ENCODE measurements at regions not wholly inside any gene's neighbourhood (a gene's known extent, or its start where the extent isn't known, plus 50 kb on each side); places are given as distances from the start of the nearest gene placed in this dataset.

DNA sequence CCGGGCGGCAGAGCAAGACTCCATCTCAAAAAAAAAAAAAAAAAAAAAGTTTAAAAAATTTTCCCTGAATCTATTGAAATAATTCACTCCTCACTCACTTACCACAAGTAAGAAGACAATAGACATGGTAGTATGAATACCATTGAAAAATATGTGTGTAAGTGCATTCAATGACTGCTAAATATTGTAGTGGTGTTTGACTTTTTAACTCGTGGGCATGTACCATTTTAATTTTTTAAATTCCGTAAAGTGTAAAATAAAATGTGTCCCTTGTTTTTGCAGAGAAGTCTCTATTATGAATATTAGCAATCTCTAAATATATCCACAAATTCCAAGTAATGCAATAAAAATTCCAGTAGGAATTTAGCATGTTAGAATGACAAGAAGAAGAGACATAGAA lies 134.1 kb downstream of the COPS8 start:
- ATAC-seq (ENCODE audit: low read depth in 2 of 2), result no peak
- peaks cover 0 to 7% (median 0%) of the 10 kb centered on the region in 7 donors for H3K9me3 Mint-ChIP-seq
- peaks cover 0 to 4% (median 0%) of the 10 kb centered on the region in 3 donors for H3K4me1 Mint-ChIP-seq
- no peaks in the 10 kb centered on the region for H3K36me3 Mint-ChIP-seq
- H3K27me3 Mint-ChIP-seq, result peaks cover 5 to 11% (median 7%) of the 10 kb centered on the region in 3 donors
- no peak overlapping the region for H3K27ac Mint-ChIP-seq
- DNase-seq, result no peak
- no peak overlapping the region for H3K4me3 Mint-ChIP-seq

DNA sequence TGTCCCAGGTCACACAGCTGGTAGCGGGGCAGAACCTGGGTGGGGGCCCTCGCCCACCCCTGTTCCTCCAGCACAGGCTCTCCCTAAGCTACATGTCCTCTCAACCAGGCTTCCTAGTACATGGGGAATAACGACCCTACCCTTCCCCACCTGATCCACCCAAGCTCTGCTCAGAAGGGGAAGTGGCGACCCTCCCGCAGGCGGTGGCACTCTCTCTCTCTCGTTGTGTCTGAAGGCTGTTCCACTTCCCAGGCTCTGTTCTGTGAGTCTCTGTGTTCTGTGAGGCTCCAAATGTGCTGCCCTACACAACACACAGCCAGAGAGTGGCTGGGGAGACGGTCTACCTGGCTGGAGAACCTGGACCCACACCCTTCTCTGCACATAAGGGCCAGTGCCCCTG lies 135.8 kb downstream of the COPS8 start:
- peaks cover 0 to 7% (median 0%) of the 10 kb centered on the region in 7 donors for H3K9me3 Mint-ChIP-seq
- H3K36me3 Mint-ChIP-seq, result no peaks in the 10 kb centered on the region
- H3K4me1 Mint-ChIP-seq, result peaks cover 0 to 4% (median 0%) of the 10 kb centered on the region in 3 donors
- H3K27me3 Mint-ChIP-seq, result peaks cover 5 to 11% (median 7%) of the 10 kb centered on the region in 3 donors
- ATAC-seq (ENCODE audit: low read depth in 2 of 2), result no peak
- no peak for DNase-seq
- H3K27ac Mint-ChIP-seq, result peak overlapping the region in 1 of 6 donors; percentile 43
- H3K4me3 Mint-ChIP-seq, result no peak overlapping the region

GRCh38 chr2:237222178-237222577 lies 136.5 kb downstream of the COPS8 start:
- DNase-seq (no peak), ATAC-seq (ENCODE audit: low read depth in 2 of 2) (no peak)
- Mint-ChIP-seq H3K4me1 (peaks cover 0 to 4% (median 0%) of the 10 kb centered on the region in 3 donors), H3K9me3 (peaks cover 0 to 5% (median 0%) of the 10 kb centered on the region in 7 donors), H3K4me3 (no peak overlapping the region), H3K36me3 (no peaks in the 10 kb centered on the region), H3K27ac (no peak overlapping the region), H3K27me3 (peaks cover 5 to 11% (median 7%) of the 10 kb centered on the region in 3 donors)

DNA sequence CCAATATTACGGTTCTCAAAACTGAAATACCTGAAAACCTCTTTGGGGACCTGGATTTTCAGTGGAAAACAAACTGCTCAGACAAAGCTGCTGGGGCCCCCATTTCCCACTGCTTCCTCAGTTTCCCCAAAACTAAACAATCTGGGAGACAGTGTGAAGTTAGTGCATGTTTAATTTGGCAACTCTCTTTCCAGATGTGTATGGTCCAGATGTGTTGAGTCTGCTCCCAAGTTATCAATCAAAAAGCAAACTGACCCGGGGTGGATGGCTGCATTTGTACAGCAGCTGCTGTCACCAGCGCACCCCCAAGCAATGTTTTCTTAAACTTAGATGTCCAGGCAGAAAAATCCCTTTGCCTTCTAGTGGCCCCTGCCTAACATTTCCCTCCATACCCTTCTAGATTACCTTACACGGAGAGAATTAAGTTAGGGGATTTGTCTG lies 136.9 kb downstream of the COPS8 start:
- Mint-ChIP-seq H3K4me1 (peaks cover 0 to 4% (median 0%) of the 10 kb centered on the region in 3 donors), H3K9me3 (peaks cover 0 to under 1% (median 0%) of the 10 kb centered on the region in 7 donors), H3K4me3 (no peak overlapping the region), H3K27ac (no peak overlapping the region), H3K36me3 (no peaks in the 10 kb centered on the region), H3K27me3 (peaks cover 5 to 11% (median 7%) of the 10 kb centered on the region in 3 donors)
- DNase-seq (no peak), ATAC-seq (ENCODE audit: low read depth in 2 of 2) (no peak)

GRCh38 chr2:237223201-237223861 lies 137.6 kb downstream of the COPS8 start:
- Mint-ChIP-seq H3K27ac (no peak overlapping the region), H3K9me3 (peaks cover 0 to 4% (median 0%) of the 10 kb centered on the region in 7 donors), H3K36me3 (no peaks in the 10 kb centered on the region), H3K4me1 (peaks cover 0 to 4% (median 0%) of the 10 kb centered on the region in 3 donors), H3K4me3 (no peak overlapping the region), H3K27me3 (peaks cover 11 to 12% (median 11%) of the 10 kb centered on the region in 3 donors)
- ATAC-seq (ENCODE audit: low read depth in 2 of 2) (no peak), DNase-seq (no peak)

DNA sequence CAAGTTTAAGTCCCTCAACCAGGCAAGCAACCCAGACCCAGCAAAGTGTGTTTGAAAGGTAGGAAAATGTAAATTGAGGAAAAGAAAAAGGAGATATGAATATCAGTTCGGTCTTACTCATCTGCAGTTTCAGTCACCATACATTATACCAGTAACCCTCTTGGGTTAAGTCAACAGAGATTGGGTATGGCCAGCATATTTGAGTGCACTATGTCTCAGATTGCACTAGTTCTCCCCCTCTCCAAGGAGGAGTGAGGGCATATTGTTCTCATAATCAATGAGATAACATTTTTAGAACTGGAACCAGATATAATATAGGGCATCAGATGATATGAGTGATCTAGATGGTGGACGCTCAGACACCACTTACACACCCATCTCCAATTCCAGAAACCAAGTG lies 141.5 kb downstream of the COPS8 start:
- Mint-ChIP-seq H3K4me3 (no peak overlapping the region), H3K9me3 (peaks cover 0 to 7% (median 0%) of the 10 kb centered on the region in 7 donors)
- DNase-seq, result no peak

DNA sequence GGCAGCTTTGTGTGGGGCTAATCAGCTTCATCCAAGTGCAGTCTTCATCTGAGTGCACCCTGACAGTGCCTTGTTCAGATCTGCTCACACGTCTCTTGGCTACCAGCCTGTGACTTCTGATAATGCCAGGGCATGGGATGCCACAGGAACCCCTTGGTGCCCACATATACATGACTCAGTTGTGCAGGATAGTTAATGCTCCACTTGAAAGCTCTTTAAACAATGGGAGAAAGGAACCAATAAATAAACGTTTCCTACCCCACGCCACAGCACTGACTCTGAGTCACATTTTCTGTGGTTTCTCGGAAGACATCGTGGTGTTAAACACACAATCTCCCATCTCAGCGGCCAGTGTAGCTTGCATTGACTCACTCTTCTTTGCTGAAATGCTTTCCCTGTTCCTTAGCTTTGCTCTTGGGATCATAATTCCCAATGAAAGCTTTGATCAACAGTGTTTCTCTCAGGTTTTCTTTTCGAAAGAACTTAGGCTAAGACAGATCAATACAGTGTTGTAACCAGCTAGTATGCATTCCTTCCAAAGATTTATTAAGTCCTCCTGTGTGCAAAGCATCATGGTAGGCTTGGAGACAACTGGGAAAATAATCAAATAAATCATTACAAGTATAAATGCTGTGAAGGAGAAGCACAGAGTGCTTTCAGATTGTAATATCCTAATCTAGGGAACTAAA lies 142.0 kb downstream of the COPS8 start:
- Mint-ChIP-seq H3K27me3 (peaks cover 12 to 32% (median 13%) of the 10 kb centered on the region in 3 donors), H3K36me3 (no peaks in the 10 kb centered on the region), H3K9me3 (peaks cover 0 to 10% (median 0%) of the 10 kb centered on the region in 7 donors), H3K4me1 (no peaks in the 10 kb centered on the region), H3K4me3 (no peak overlapping the region), H3K27ac (no peak overlapping the region)
- DNase-seq (no peak), ATAC-seq (ENCODE audit: low read depth in 2 of 2) (no peak)

More for the DNA sequence above, 141.5 kb downstream of the COPS8 start:
- Mint-ChIP-seq H3K27ac (no peak overlapping the region), H3K4me1 (no peaks in the 10 kb centered on the region), H3K27me3 (peaks cover 9 to 26% (median 13%) of the 10 kb centered on the region in 3 donors), H3K36me3 (no peaks in the 10 kb centered on the region)
- no peak for ATAC-seq (ENCODE audit: low read depth in 2 of 2)

GRCh38 chr2:237228281-237228625 lies 142.6 kb downstream of the COPS8 start:
- Mint-ChIP-seq H3K27ac (no peak overlapping the region), H3K4me1 (no peaks in the 10 kb centered on the region), H3K27me3 (peaks cover 12 to 36% (median 13%) of the 10 kb centered on the region in 3 donors), H3K4me3 (no peak overlapping the region), H3K9me3 (peaks cover 0 to 10% (median 0%) of the 10 kb centered on the region in 7 donors), H3K36me3 (no peaks in the 10 kb centered on the region)
- DNase-seq, result no peak
- no peak for ATAC-seq (ENCODE audit: low read depth in 2 of 2)

GRCh38 chr2:237229905-237230304 lies 144.2 kb downstream of the COPS8 start:
- Mint-ChIP-seq H3K4me3 (no peak overlapping the region), H3K27ac (no peak overlapping the region), H3K4me1 (no peaks in the 10 kb centered on the region), H3K27me3 (peaks cover 9 to 43% (median 12%) of the 10 kb centered on the region in 3 donors), H3K36me3 (no peaks in the 10 kb centered on the region), H3K9me3 (peaks cover 0 to 10% (median 0%) of the 10 kb centered on the region in 7 donors)
- no peak for ATAC-seq (ENCODE audit: low read depth in 2 of 2)
- DNase-seq, result no peak

DNA sequence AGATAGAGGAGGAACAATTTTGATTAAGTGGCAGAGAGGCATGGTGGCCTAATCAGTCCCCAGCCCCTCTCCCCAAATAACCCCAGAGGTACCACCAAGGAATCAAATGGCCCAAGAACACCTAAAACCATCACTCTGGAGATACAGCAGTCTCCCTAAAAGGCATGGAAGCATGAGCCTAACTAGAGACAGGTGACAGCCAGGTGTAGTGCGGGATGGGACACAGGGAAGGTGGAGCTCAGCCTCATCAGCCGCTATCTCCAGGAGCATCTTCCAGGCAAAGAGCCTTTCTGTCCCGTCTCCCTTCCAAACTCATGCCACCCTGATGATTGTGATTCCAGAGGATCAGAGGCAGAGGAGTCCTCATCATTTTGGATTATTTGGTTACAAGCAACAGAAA lies 144.7 kb downstream of the COPS8 start:
- H3K4me1 Mint-ChIP-seq, result no peaks in the 10 kb centered on the region
- no peak for ATAC-seq (ENCODE audit: low read depth in 2 of 2)
- H3K4me3 Mint-ChIP-seq, result no peak overlapping the region
- DNase-seq, result no peak
- peaks cover 9 to 43% (median 12%) of the 10 kb centered on the region in 3 donors for H3K27me3 Mint-ChIP-seq
- peaks cover 0 to 10% (median 0%) of the 10 kb centered on the region in 7 donors for H3K9me3 Mint-ChIP-seq
- H3K36me3 Mint-ChIP-seq, result no peaks in the 10 kb centered on the region
- H3K27ac Mint-ChIP-seq, result no peak overlapping the region

DNA sequence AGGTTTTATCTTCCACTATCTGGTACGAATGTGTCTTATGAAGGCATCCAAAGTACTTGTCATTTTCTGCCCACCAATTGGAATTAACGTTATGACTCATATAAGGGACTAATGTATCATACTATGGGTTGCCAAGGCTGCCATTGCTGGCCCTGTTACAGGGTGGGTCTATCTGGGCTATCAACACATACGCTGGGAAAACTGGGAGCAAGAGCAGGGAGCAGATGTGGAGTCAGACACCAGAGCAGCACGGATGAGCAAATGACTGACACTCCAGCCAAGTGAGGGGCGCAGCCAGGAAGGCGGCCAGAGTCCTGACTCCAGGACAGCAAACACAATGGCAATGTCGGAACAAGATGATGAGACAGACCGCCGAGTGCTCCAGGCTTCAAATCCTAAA lies 145.9 kb downstream of the COPS8 start:
- Mint-ChIP-seq H3K27ac (no peak overlapping the region), H3K4me3 (no peak overlapping the region), H3K9me3 (peaks cover 0 to 10% (median 3%) of the 10 kb centered on the region in 7 donors), H3K36me3 (no peaks in the 10 kb centered on the region), H3K27me3 (peaks cover 14 to 43% (median 18%) of the 10 kb centered on the region in 3 donors), H3K4me1 (no peaks in the 10 kb centered on the region)
- ATAC-seq (ENCODE audit: low read depth in 2 of 2) (no peak), DNase-seq (no peak)

GRCh38 chr2:237232166-237232565 lies 146.5 kb downstream of the COPS8 start:
- Mint-ChIP-seq H3K27ac (no peak overlapping the region), H3K4me3 (no peak overlapping the region), H3K36me3 (no peaks in the 10 kb centered on the region), H3K4me1 (no peaks in the 10 kb centered on the region), H3K9me3 (peaks cover 0 to 10% (median 3%) of the 10 kb centered on the region in 7 donors), H3K27me3 (peaks cover 14 to 43% (median 19%) of the 10 kb centered on the region in 3 donors)
- DNase-seq (no peak), ATAC-seq (ENCODE audit: low read depth in 2 of 2) (no peak)

GRCh38 chr2:237234268-237234667 lies 148.6 kb downstream of the COPS8 start:
- Mint-ChIP-seq H3K27me3 (peaks cover 12 to 34% (median 17%) of the 10 kb centered on the region in 3 donors), H3K4me1 (no peaks in the 10 kb centered on the region), H3K9me3 (peaks cover 0 to 8% (median 5%) of the 10 kb centered on the region in 7 donors), H3K4me3 (no peak overlapping the region), H3K27ac (peak overlapping the region in 1 of 6 donors; percentile 17), H3K36me3 (no peaks in the 10 kb centered on the region)
- no peak for DNase-seq
- no peak for ATAC-seq (ENCODE audit: low read depth in 2 of 2)
